GM21447 (cell line): ENCODE measurements at regions not wholly inside any gene's neighbourhood (a gene's known extent, or its start where the extent isn't known, plus 50 kb on each side); places are given as distances from the start of the nearest gene placed in this dataset.
"Not testable (repeated sequence)": the region's sequence is repeated elsewhere in the genome, so short reads cannot be mapped to it uniquely, and the experiment has no call there.

Source experiments
- ATAC-seq: cut with Tn5 transposase; IDR thresholded peaks from one replicate; pipeline ENCODE4 v1.9.1; 2021; ENCODE audit not compliant: unreplicated experiment

DNA sequence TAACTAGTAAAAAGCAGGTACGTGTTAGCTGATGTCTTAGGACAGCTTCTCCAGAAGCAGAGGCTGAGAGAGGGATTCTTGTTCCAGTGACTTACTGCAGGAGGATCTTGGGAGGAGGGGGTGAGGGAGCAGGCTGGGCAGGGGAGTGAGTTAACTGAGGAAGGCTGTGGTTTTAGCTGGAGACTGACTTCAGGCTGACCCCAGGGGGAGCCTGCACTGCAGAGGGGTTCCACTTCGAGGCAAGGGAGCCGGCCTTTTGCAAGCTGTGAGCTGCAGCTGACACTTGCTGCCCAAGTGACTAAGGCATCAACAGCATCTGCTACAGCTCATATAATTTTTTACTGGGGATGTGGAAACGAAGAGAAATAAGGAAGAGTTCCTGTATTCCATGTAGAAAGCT, 50.4 kb upstream of the SOD1 start:
- no peak for ATAC-seq

- ATAC-seq: no peak
Observed at GRCh38 chr21:31607791-31608190, 51.7 kb upstream of the SOD1 start.

- ATAC-seq: no peak
Observed at GRCh38 chr21:31606081-31606874, 53.2 kb upstream of the SOD1 start.

DNA sequence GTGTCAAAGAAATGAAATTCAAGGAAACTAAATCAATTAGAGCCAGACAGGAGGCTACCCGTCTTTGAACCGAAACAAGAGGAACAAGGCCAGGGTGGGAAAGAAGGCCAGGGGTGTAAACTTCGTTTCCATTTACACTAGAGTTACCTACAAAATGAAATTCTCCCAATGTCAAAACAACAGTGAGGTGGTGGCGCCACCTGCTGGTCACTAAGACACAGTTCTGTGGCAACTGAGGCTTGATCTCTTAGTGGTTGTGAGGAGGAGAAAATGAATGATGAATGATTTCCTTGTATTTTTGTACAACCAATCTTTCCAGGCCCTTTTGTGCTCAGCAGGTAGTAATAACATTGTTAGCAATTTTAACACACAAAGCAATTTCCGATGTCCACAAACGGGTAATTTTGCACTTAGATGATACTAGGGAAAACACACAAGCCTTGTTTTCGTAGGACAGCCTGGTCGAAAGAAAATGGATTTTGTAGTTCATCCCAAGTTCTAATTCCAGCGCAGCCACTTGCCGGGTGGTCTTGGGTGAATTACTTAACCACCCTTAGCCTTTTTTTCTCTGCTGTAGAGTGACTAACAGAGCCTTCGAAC, 54.8 kb upstream of the SOD1 start:
- ATAC-seq: no peak

GRCh38 chr21:31599563-31599962, 59.9 kb upstream of the SOD1 start:
- ATAC-seq: no peak

DNA sequence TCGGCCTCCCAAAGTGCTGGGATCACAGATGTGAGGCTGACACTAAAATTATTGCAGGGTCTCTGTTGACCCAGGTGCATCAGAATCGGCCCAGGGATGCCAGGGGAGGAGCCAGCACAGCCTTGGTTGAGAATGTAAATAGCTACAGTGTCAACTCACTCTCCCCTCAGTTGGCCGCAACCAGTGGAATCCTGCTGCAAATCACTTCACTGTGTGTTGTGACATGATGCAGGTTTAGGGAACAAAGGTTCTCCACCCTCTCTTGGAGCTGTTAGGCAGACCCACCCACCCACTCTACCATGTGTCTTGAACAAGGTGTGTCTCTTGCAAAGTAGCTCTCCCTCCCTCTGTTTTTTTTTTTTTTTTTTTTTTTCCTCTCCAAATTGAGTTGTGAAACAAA, 60.5 kb upstream of the SOD1 start:
- ATAC-seq: no peak

GRCh38 chr21:31597683-31598082, 61.8 kb upstream of the SOD1 start:
- ATAC-seq: no peak

DNA sequence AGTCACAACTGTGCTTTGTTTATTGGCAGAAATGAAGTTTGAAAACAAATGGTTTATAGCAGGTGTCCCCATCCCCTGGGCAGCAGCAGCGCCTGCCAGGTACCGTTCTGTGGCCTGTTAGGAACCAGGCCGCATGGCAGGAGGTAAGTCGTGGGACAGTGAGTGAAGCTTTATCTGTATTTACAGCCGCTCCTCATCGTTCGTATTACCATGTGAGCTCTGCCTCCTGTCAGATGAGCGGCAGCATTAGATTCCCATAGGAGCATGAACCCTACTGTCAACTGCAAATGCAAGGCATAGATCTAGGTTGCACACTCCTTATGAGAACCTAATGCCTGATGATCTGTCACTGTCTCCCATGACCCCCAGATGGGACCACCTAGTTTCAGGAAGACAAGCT, 63.4 kb upstream of the SOD1 start:
- ATAC-seq: no peak

DNA sequence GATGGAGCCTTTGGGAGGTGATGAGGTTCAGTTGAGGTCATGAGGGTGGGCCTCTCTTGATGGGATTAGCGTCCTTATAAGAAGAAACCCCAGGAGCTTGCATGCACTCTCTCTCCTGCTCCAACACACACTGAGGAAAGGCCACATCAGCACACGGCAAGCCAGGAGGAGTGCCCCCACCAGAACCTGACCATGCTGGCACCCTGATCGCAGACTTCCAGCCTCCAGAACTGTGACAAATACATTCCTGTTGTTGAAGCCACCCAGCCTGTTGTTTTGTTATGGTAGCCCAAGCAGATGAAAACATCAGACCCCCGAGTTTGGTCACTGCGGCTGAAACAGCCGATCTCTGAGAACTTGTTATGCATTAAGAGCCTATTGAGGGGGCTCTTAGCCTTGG, 64.8 kb upstream of the SOD1 start:
- ATAC-seq: no peak

DNA sequence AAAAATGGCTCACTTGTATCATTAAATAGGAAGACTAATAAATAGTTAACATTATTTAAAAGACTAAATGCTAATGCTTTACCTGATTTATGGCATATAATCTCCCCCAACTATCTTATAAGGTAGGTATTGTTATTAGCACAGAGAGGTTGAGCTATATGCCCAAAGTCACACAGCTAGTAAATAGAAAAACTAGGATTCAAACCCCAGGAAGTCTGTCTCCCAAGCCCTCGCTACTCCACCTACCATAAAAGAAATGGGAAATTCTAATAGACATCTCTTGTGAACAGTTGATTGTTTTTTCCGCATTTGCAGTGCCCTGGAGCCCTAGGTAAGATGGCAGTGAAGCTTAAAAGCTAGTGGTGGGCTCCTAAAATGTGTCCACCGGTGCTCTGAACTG, 65.2 kb upstream of the SOD1 start:
- ATAC-seq: no peak

DNA sequence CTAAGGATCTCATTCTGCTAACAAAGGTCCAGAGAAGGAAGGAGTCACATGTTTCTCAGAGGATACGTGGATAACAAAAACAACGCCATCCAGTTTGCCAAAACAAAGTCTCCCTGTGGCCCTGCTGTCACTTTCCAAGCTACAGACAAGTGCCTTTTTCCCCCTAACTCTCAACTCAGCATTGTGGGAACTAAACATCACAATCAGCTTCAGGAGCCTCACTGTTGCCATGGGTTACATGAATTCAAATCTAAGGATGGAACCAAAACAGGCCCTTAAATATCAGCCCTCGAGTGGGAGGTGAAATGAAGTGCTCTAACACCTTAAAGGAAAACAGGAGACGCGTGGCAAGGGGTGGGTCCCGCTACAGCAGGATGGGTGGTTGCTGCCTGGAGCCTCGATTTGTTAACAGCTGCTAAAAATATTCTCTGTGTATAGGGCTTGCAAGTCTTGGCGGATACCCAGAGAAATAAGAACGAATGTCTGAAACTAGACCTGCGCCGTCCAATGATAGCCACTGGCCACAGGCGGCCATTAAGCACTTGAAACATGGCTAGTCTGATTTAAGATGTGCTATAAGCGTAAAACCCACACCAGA, 66.4 kb upstream of the SOD1 start:
- ATAC-seq: no peak

GRCh38 chr21:31592516-31592915, 67.0 kb upstream of the SOD1 start:
- ATAC-seq: no peak

DNA sequence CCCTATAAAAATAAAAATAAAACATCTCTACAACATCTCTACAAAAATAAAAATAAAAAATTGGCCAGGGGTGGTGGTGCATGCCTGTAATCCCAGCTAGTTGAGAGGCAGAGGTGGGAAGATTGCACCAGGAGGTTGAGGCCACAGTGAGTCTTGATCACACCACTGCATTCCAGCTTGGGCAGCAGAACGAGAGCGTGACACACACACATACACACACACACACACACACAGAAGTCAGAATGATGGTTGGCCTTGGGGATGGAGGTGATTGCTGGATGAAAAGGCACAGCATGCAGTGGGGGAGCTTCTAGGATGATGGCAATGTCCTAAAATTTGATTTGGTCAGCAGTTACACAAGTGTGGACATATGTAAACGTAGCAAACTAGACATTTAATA, 69.7 kb upstream of the SOD1 start:
- ATAC-seq: no peak

DNA sequence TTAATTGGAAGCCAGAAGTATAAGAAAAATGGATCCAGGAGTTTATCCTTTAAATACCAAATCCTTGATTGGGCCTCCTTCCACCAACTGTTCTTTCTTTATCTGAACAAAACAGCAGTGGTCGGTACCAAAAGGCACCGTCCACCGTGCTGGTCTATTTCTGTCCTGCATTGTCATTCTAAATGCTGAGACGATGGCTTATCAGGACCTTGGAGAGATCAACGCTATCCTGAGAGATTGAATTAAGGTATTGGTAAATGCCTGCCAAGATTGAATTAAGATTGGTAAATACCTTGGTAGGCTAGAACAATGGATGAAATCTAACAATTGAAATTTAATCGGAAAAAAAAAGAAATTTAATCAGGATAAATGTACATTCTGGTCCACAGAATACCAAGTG, 73.4 kb upstream of the SOD1 start:
- no peak for ATAC-seq

GRCh38 chr21:31583937-31584336, 75.6 kb upstream of the SOD1 start:
- not testable (repeated sequence) for ATAC-seq

- no peak for ATAC-seq
Observed at GRCh38 chr21:31583498-31583897, 76.0 kb upstream of the SOD1 start.

GRCh38 chr21:31580866-31581276, 78.6 kb upstream of the SOD1 start:
- ATAC-seq: no peak

- ATAC-seq: no peak
Observed at GRCh38 chr21:31577271-31577670, 82.2 kb upstream of the SOD1 start.

- no peak for ATAC-seq
Observed at GRCh38 chr21:31576428-31576827, 83.1 kb upstream of the SOD1 start.

- no peak for ATAC-seq
Observed at GRCh38 chr21:31573217-31573616, 86.3 kb upstream of the SOD1 start.

GRCh38 chr21:31571879-31572278, 87.6 kb upstream of the SOD1 start:
- ATAC-seq: no peak

- ATAC-seq: no peak
Observed at GRCh38 chr21:31570824-31571566, 88.5 kb upstream of the SOD1 start.
